ENCODE measurements at regions not wholly inside any gene's neighbourhood (a gene's known extent, or its start where the extent isn't known, plus 50 kb on each side); places are given as distances from the start of the nearest gene placed in this dataset.

GRCh38 chr4:178322524-178323183 is 880.4 kb upstream of the AGA start:
- Histone ChIP-seq H3K4me3 (ENCODE audit: insufficient read length, low read depth) (no peak overlapping the region), H3K9me3 (ENCODE audit: insufficient read depth, low read length) (no peaks in the 10 kb centered on the region), H3K36me3 (ENCODE audit: insufficient read depth, insufficient read length, low read length) (no peaks in the 10 kb centered on the region), H3K4me1 (ENCODE audit: insufficient read depth, insufficient read length) (no peaks in the 10 kb centered on the region), H3K27me3 (ENCODE audit: insufficient read depth, insufficient read length) (no peaks in the 10 kb centered on the region), H3K9ac (ENCODE audit: insufficient read length, low read depth) (no peak overlapping the region)
- no peak for TF ChIP-seq SUZ12 (IDR thresholded peaks at IDR 0.05; ENCODE audit: extremely low read depth, insufficient read depth, insufficient read length)
- no peak for TF ChIP-seq YY1 (IDR thresholded peaks at IDR 0.05; ENCODE audit: insufficient read depth, insufficient read length)
- TF ChIP-seq ZNF274 (IDR thresholded peaks at IDR 0.05; ENCODE audit: low read depth, low read length) = no peak
- DNase-seq (ENCODE audit: low read depth, low spot score) = no peak

GRCh38 chr4:178329226-178329872 is 887.1 kb upstream of the AGA start:
- no peak overlapping the region for H3K4me3 ChIP-seq (ENCODE audit: insufficient read length, low read depth)
- no peak for DNase-seq (ENCODE audit: low read depth, low spot score)
- no peaks in the 10 kb centered on the region for H3K36me3 ChIP-seq (ENCODE audit: insufficient read depth, insufficient read length, low read length)
- H3K27me3 ChIP-seq (ENCODE audit: insufficient read depth, insufficient read length) = no peaks in the 10 kb centered on the region
- H3K4me1 ChIP-seq (ENCODE audit: insufficient read depth, insufficient read length) = no peaks in the 10 kb centered on the region
- H3K9me3 ChIP-seq (ENCODE audit: insufficient read depth, low read length) = no peaks in the 10 kb centered on the region
- H3K9ac ChIP-seq (ENCODE audit: insufficient read length, low read depth) = no peak overlapping the region
- no peak for TF ChIP-seq ZNF274 (IDR thresholded peaks at IDR 0.05; ENCODE audit: low read depth, low read length)
- TF ChIP-seq YY1 (IDR thresholded peaks at IDR 0.05; ENCODE audit: insufficient read depth, insufficient read length) = no peak
- TF ChIP-seq SUZ12 (IDR thresholded peaks at IDR 0.05; ENCODE audit: extremely low read depth, insufficient read depth, insufficient read length) = no peak

GRCh38 chr4:178333355-178333754 is 891.1 kb upstream of the AGA start:
- Histone ChIP-seq H3K27me3 (ENCODE audit: insufficient read depth, insufficient read length) (no peaks in the 10 kb centered on the region), H3K4me3 (ENCODE audit: insufficient read length, low read depth) (no peak overlapping the region), H3K9ac (ENCODE audit: insufficient read length, low read depth) (no peak overlapping the region), H3K36me3 (ENCODE audit: insufficient read depth, insufficient read length, low read length) (no peaks in the 10 kb centered on the region), H3K4me1 (ENCODE audit: insufficient read depth, insufficient read length) (no peaks in the 10 kb centered on the region), H3K9me3 (ENCODE audit: insufficient read depth, low read length) (no peaks in the 10 kb centered on the region)
- TF ChIP-seq SUZ12 (IDR thresholded peaks at IDR 0.05; ENCODE audit: extremely low read depth, insufficient read depth, insufficient read length) (no peak), ZNF274 (IDR thresholded peaks at IDR 0.05; ENCODE audit: low read depth, low read length) (no peak), YY1 (IDR thresholded peaks at IDR 0.05; ENCODE audit: insufficient read depth, insufficient read length) (no peak)
- DNase-seq (ENCODE audit: low read depth, low spot score) = no peak

- Histone ChIP-seq H3K36me3 (ENCODE audit: insufficient read depth, insufficient read length, low read length) (no peaks in the 10 kb centered on the region), H3K9me3 (ENCODE audit: insufficient read depth, low read length) (no peaks in the 10 kb centered on the region), H3K4me3 (ENCODE audit: insufficient read length, low read depth) (no peak overlapping the region), H3K4me1 (ENCODE audit: insufficient read depth, insufficient read length) (no peaks in the 10 kb centered on the region), H3K27me3 (ENCODE audit: insufficient read depth, insufficient read length) (no peaks in the 10 kb centered on the region), H3K9ac (ENCODE audit: insufficient read length, low read depth) (no peak overlapping the region)
- no peak for DNase-seq (ENCODE audit: low read depth, low spot score)
- TF ChIP-seq SUZ12 (IDR thresholded peaks at IDR 0.05; ENCODE audit: extremely low read depth, insufficient read depth, insufficient read length) (no peak), ZNF274 (IDR thresholded peaks at IDR 0.05; ENCODE audit: low read depth, low read length) (no peak), YY1 (IDR thresholded peaks at IDR 0.05; ENCODE audit: insufficient read depth, insufficient read length) (no peak)
Observed at GRCh38 chr4:178339769-178340168, 897.5 kb upstream of the AGA start.

GRCh38 chr4:178340468-178340867 is 898.2 kb upstream of the AGA start:
- Histone ChIP-seq H3K9ac (ENCODE audit: insufficient read length, low read depth) (no peak overlapping the region), H3K4me1 (ENCODE audit: insufficient read depth, insufficient read length) (no peaks in the 10 kb centered on the region), H3K27me3 (ENCODE audit: insufficient read depth, insufficient read length) (no peaks in the 10 kb centered on the region), H3K36me3 (ENCODE audit: insufficient read depth, insufficient read length, low read length) (no peaks in the 10 kb centered on the region), H3K9me3 (ENCODE audit: insufficient read depth, low read length) (no peaks in the 10 kb centered on the region), H3K4me3 (ENCODE audit: insufficient read length, low read depth) (no peak overlapping the region)
- no peak for DNase-seq (ENCODE audit: low read depth, low spot score)
- TF ChIP-seq SUZ12 (IDR thresholded peaks at IDR 0.05; ENCODE audit: extremely low read depth, insufficient read depth, insufficient read length) (no peak), ZNF274 (IDR thresholded peaks at IDR 0.05; ENCODE audit: low read depth, low read length) (no peak), YY1 (IDR thresholded peaks at IDR 0.05; ENCODE audit: insufficient read depth, insufficient read length) (no peak)

GRCh38 chr4:178344096-178344495 is 901.9 kb upstream of the AGA start:
- Histone ChIP-seq H3K4me3 (ENCODE audit: insufficient read length, low read depth) (no peak overlapping the region), H3K36me3 (ENCODE audit: insufficient read depth, insufficient read length, low read length) (no peaks in the 10 kb centered on the region), H3K4me1 (ENCODE audit: insufficient read depth, insufficient read length) (no peaks in the 10 kb centered on the region), H3K9ac (ENCODE audit: insufficient read length, low read depth) (no peak overlapping the region), H3K27me3 (ENCODE audit: insufficient read depth, insufficient read length) (no peaks in the 10 kb centered on the region), H3K9me3 (ENCODE audit: insufficient read depth, low read length) (no peaks in the 10 kb centered on the region)
- DNase-seq (ENCODE audit: low read depth, low spot score) = no peak
- no peak for TF ChIP-seq YY1 (IDR thresholded peaks at IDR 0.05; ENCODE audit: insufficient read depth, insufficient read length)
- TF ChIP-seq ZNF274 (IDR thresholded peaks at IDR 0.05; ENCODE audit: low read depth, low read length) = no peak
- TF ChIP-seq SUZ12 (IDR thresholded peaks at IDR 0.05; ENCODE audit: extremely low read depth, insufficient read depth, insufficient read length) = no peak

- no peak for DNase-seq (ENCODE audit: low read depth, low spot score)
- Histone ChIP-seq H3K4me1 (ENCODE audit: insufficient read depth, insufficient read length) (no peaks in the 10 kb centered on the region), H3K36me3 (ENCODE audit: insufficient read depth, insufficient read length, low read length) (no peaks in the 10 kb centered on the region), H3K27me3 (ENCODE audit: insufficient read depth, insufficient read length) (no peaks in the 10 kb centered on the region), H3K9ac (ENCODE audit: insufficient read length, low read depth) (no peak overlapping the region), H3K4me3 (ENCODE audit: insufficient read length, low read depth) (no peak overlapping the region), H3K9me3 (ENCODE audit: insufficient read depth, low read length) (no peaks in the 10 kb centered on the region)
- TF ChIP-seq SUZ12 (IDR thresholded peaks at IDR 0.05; ENCODE audit: extremely low read depth, insufficient read depth, insufficient read length) (no peak), ZNF274 (IDR thresholded peaks at IDR 0.05; ENCODE audit: low read depth, low read length) (no peak), YY1 (IDR thresholded peaks at IDR 0.05; ENCODE audit: insufficient read depth, insufficient read length) (no peak)
Observed at GRCh38 chr4:178347111-178347510, 904.9 kb upstream of the AGA start.

All from NT2/D1 (cell line).